GM20000 (cell line): ENCODE measurements at regions not wholly inside any gene's neighbourhood (a gene's known extent, or its start where the extent isn't known, plus 50 kb on each side); places are given as distances from the start of the nearest gene placed in this dataset.

ENCODE experiments used
- DNase-seq: peaks from one replicate; pipeline ENCODE4 v3.0.0; 2012; ENCODE audit warnings: low spot score
- CTCF ChIP-seq: IDR thresholded peaks from 2 replicates; pipeline ENCODE4 v1.5.1; 2012; ENCODE audit warnings: mild to moderate bottlenecking, control low read depth; ENCODE audit errors: extremely low read depth, missing control alignments

DNA sequence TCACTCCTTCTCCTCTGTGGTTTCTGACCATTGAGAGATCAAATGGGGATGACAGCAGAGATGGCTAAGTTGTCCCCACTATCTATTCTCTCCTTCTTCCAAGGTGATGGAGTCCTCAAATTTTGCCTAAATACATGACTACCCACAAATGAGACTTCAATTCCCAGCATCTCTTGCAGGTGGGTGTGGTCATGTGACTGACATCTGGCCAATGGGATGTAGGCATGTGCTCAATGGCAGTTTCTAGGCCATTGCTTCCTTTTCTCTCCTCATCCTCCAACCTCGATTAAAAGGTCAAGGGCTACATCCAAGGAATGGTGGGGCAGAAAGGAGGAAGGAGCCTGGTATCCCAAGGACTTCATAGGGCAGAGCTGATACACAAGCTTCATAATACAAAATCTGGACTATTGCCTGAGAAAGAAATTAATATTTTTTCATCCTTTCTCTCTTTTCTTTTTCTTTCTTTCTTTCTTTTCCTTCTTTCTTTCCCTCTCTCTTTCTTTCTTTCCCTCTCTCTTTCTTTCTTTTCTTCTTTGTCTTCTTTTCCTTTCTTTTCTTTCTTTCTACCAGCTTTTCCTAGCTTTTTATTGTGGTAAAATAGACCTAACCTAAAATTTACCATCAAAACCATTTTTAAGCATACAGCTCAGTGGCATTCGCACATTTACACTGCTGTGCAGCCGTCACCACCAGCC, 100.9 kb upstream of the PRB2 start:
- no peak for TF ChIP-seq CTCF
- DNase-seq: no peak

DNA sequence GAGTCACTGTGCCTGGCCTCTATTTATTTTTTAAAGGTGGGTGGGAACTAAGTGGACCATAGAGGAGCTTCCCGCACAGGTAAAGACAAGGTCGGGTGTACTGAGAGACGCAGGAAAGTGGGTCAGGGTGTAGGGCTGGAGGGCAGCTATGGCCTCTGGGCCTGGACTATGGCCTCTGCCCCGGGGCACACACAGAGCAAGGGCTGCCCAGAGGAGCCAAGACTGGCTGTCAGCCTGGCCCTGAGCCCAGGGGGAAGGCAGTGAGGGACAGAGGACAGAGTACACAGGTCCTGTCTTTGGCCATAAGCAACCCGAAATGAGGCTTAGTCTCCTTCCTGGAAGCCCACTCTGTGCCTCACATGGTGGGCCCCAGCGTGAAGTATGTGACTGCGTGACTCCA, 102.1 kb upstream of the PRB2 start:
- no peak for TF ChIP-seq CTCF
- DNase-seq: no peak

GRCh38 chr12:11497995-11498394, 102.6 kb upstream of the PRB2 start:
- no peak for TF ChIP-seq CTCF
- peak; percentile 54 for DNase-seq

GRCh38 chr12:11498574-11498973, 103.2 kb upstream of the PRB2 start:
- peak; percentile 46 for DNase-seq

- TF ChIP-seq CTCF: no peak
- no peak for DNase-seq
These were observed 104.4 kb upstream of the PRB2 start for GRCh38 chr12:11499806-11500187.

GRCh38 chr12:11500188-11500860, 105.0 kb upstream of the PRB2 start:
- DNase-seq: peak; percentile 65
- no peak for TF ChIP-seq CTCF

- TF ChIP-seq CTCF: no peak
- no peak for DNase-seq
These were observed 105.5 kb upstream of the PRB2 start for GRCh38 chr12:11500861-11501230.

GRCh38 chr12:11508699-11509098, 113.3 kb upstream of the PRB2 start:
- DNase-seq: no peak

More at GRCh38 chr12:11508699-11509098, 113.3 kb upstream of the PRB2 start:
- no peak for TF ChIP-seq CTCF
